SU-DHL-6 (cell line): ENCODE measurements at regions not wholly inside any gene's neighbourhood (a gene's known extent, or its start where the extent isn't known, plus 50 kb on each side); places are given as distances from the start of the nearest gene placed in this dataset.
"Not testable (repeated sequence)": the region's sequence is repeated elsewhere in the genome, so short reads cannot be mapped to it uniquely, and the experiment has no call there.

Experiments
- H2AFZ ChIP-seq: fragments of 200-600 bp; sonication (generic); 2 replicates; pipeline ENCODE4 v1.6.1; 2014; ENCODE audit warnings: low read depth, mild to moderate bottlenecking, moderate library complexity, mixed read lengths, antibody characterized with exemption, low read length; ENCODE audit not compliant: severe bottlenecking
- H3F3A ChIP-seq: fragments of 200-600 bp; shearing (Covaris generic); 2 replicates; pipeline ENCODE4 v1.6.0; 2016; ENCODE audit warnings: antibody characterized with exemption, mild to moderate bottlenecking; ENCODE audit not compliant: insufficient read depth
- H3K27ac ChIP-seq: fragments of 200-600 bp; sonication (generic); 2 replicates; pipeline ENCODE4 v1.5.1; 2016; ENCODE audit warnings: low read depth, mild to moderate bottlenecking, low read length, moderate library complexity, mixed read lengths
- H3K27me3 ChIP-seq: fragments of 200-600 bp; sonication (generic), shearing (Covaris generic); 2 replicates; pipeline ENCODE4 v1.6.0; 2014; ENCODE audit warnings: mild to moderate bottlenecking, low read length
- H3K36me3 ChIP-seq: fragments of 200-600 bp; sonication (generic); 2 replicates; pipeline ENCODE4 v1.6.1; 2014; ENCODE audit warnings: mild to moderate bottlenecking, low read length, mixed read lengths
- H3K4me2 ChIP-seq: fragments of 300-600, 200-600 bp; shearing (Covaris generic), sonication (generic); 2 replicates; pipeline ENCODE4 v1.6.0; 2014; ENCODE audit warnings: low read length, low read depth, mild to moderate bottlenecking; ENCODE audit not compliant: poor library complexity, severe bottlenecking
- H3K4me3 ChIP-seq: fragments of 200-600 bp; sonication (generic); 2 replicates; pipeline ENCODE4 v1.5.1; 2014; ENCODE audit warnings: antibody characterized with exemption, low read length, mild to moderate bottlenecking, mixed read lengths; ENCODE audit not compliant: insufficient read depth, poor library complexity, severe bottlenecking
- H3K79me2 ChIP-seq: fragments of 200-600 bp; sonication (generic); 2 replicates; pipeline ENCODE4 v1.6.1; 2014; ENCODE audit warnings: mild to moderate bottlenecking, low read length, moderate library complexity; ENCODE audit not compliant: insufficient read depth
- H3K9ac ChIP-seq: fragments of 200-600 bp; sonication (generic); 2 replicates; pipeline ENCODE4 v1.7.0; 2014; ENCODE audit warnings: mild to moderate bottlenecking, low read length
- H3K9me2 ChIP-seq: fragments of 200-600 bp; sonication (generic); replicated peaks from 2 replicates; pipeline ENCODE4 v1.6.1; 2014; ENCODE audit warnings: low read length; ENCODE audit not compliant: insufficient read depth
- H3K9me3 ChIP-seq: fragments of 200-600 bp; sonication (generic); 2 replicates; pipeline ENCODE4 v1.6.1; 2014; ENCODE audit warnings: low read length, mixed read lengths; ENCODE audit not compliant: insufficient read depth
- H4K20me1 ChIP-seq: fragments of 200-600 bp; sonication (generic); 2 replicates; pipeline ENCODE4 v1.6.1; 2014; ENCODE audit warnings: low read depth, mild to moderate bottlenecking, antibody characterized with exemption, low read length, moderate library complexity, mixed read lengths
- CTCF ChIP-seq: fragments of 200-600 bp; sonication (generic); IDR thresholded peaks from one replicate; pipeline ENCODE4 v1.5.1; 2017; ENCODE audit warnings: antibody characterized with exemption, mild to moderate bottlenecking, low read length, moderate library complexity; ENCODE audit not compliant: insufficient read depth, poor library complexity, severe bottlenecking
- EZH2phosphoT487 ChIP-seq: fragments of 200-600 bp; sonication (generic), shearing (Covaris generic); conservative IDR thresholded peaks from 2 replicates; pipeline ENCODE4 v1.6.1; 2018; ENCODE audit warnings: mild to moderate bottlenecking, antibody characterized with exemption, low read length, moderate library complexity, mixed read lengths

- no peak overlapping the region for H3K4me3 ChIP-seq
- H3K9me3 ChIP-seq, result no peaks in the 10 kb centered on the region
- H3K36me3 ChIP-seq, result no peaks in the 10 kb centered on the region
- H4K20me1 ChIP-seq, result no peaks in the 10 kb centered on the region
- H3K9me2 ChIP-seq, result no peaks in the 10 kb centered on the region
- no peak overlapping the region for H2AFZ ChIP-seq
- no peak overlapping the region for H3K4me2 ChIP-seq
- H3K9ac ChIP-seq, result no peak overlapping the region
- no peaks in the 10 kb centered on the region for H3F3A ChIP-seq
- no peaks in the 10 kb centered on the region for H3K27me3 ChIP-seq
- TF ChIP-seq CTCF, result no peak
- no peak for TF ChIP-seq EZH2phosphoT487
- no peaks in the 10 kb centered on the region for H3K79me2 ChIP-seq
- H3K27ac ChIP-seq, result no peak overlapping the region
These were observed 98.3 kb upstream of the IPO9 start for GRCh38 chr1:201730611-201731010.

GRCh38 chr1:201731142-201731541, 97.8 kb upstream of the IPO9 start:
- no peaks in the 10 kb centered on the region for H3K27me3 ChIP-seq
- no peaks in the 10 kb centered on the region for H3K79me2 ChIP-seq
- no peaks in the 10 kb centered on the region for H3F3A ChIP-seq
- no peak overlapping the region for H3K4me2 ChIP-seq
- H3K9me3 ChIP-seq, result no peaks in the 10 kb centered on the region
- H3K27ac ChIP-seq, result no peak overlapping the region
- H2AFZ ChIP-seq, result no peak overlapping the region
- H3K36me3 ChIP-seq, result no peaks in the 10 kb centered on the region
- no peak overlapping the region for H3K9ac ChIP-seq
- H3K4me3 ChIP-seq, result no peak overlapping the region
- no peak for TF ChIP-seq CTCF
- no peaks in the 10 kb centered on the region for H4K20me1 ChIP-seq
- no peaks in the 10 kb centered on the region for H3K9me2 ChIP-seq

GRCh38 chr1:201731592-201731991, 97.4 kb upstream of the IPO9 start:
- H3K4me3 ChIP-seq, result no peak overlapping the region
- H3K27ac ChIP-seq, result no peak overlapping the region
- H3K79me2 ChIP-seq, result no peaks in the 10 kb centered on the region
- no peak overlapping the region for H2AFZ ChIP-seq
- no peak overlapping the region for H3K9ac ChIP-seq
- TF ChIP-seq EZH2phosphoT487 (no peak), CTCF (no peak)
- H3K9me2 ChIP-seq, result no peaks in the 10 kb centered on the region
- H3K27me3 ChIP-seq, result no peaks in the 10 kb centered on the region
- no peak overlapping the region for H3K4me2 ChIP-seq
- H3K36me3 ChIP-seq, result no peaks in the 10 kb centered on the region
- no peaks in the 10 kb centered on the region for H3K9me3 ChIP-seq
- no peaks in the 10 kb centered on the region for H4K20me1 ChIP-seq
- no peaks in the 10 kb centered on the region for H3F3A ChIP-seq

- Histone ChIP-seq H2AFZ (no peak overlapping the region), H3K9me3 (no peaks in the 10 kb centered on the region), H3K27ac (no peak overlapping the region), H3K9ac (no peak overlapping the region), H3K27me3 (no peaks in the 10 kb centered on the region), H3K36me3 (no peaks in the 10 kb centered on the region), H3K79me2 (no peaks in the 10 kb centered on the region), H3F3A (no peaks in the 10 kb centered on the region), H3K9me2 (no peaks in the 10 kb centered on the region), H4K20me1 (no peaks in the 10 kb centered on the region), H3K4me2 (no peak overlapping the region), H3K4me3 (no peak overlapping the region)
- TF ChIP-seq EZH2phosphoT487, result no peak
- no peak for TF ChIP-seq CTCF
These were observed 96.6 kb upstream of the IPO9 start for GRCh38 chr1:201732351-201732750.

GRCh38 chr1:201734221-201734620, 94.7 kb upstream of the IPO9 start:
- H3F3A ChIP-seq, H3K9ac ChIP-seq, H3K4me3 ChIP-seq, H3K4me2 ChIP-seq, H4K20me1 ChIP-seq, H3K9me2 ChIP-seq, H3K27ac ChIP-seq, H3K79me2 ChIP-seq, H3K27me3 ChIP-seq, H3K36me3 ChIP-seq, H3K9me3 ChIP-seq, H2AFZ ChIP-seq: not testable (repeated sequence)
